ENCODE measurements at regions not wholly inside any gene's neighbourhood (a gene's known extent, or its start where the extent isn't known, plus 50 kb on each side); places are given as distances from the start of the nearest gene placed in this dataset.
"Not testable (repeated sequence)": the region's sequence is repeated elsewhere in the genome, so short reads cannot be mapped to it uniquely, and the experiment has no call there.

DNA sequence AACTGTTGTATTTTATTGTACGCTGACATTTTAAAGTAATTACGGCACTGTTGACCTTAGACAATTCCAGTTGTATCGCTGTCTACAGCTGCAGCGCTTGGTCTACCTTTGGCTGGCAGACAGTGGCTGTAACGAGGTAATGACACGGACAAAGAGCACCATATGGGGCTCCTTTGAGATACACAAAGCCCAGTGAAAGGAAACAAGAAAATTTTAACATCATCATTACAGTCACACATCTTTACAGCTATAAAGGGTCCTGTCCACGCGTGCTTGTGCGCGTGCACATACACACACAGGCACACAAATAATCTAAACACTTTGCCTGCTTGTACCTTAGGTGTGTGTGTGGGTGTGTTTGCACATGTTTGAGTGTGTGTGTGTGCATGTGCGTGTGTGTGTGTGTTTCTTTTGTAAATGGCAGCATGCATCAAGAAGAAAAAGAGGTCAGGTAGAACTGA, 946.0 kb downstream of the NR2F1-AS1 start:
- no peak for DNase-seq (ENCODE audit: low read depth in 2 of 2)

DNA sequence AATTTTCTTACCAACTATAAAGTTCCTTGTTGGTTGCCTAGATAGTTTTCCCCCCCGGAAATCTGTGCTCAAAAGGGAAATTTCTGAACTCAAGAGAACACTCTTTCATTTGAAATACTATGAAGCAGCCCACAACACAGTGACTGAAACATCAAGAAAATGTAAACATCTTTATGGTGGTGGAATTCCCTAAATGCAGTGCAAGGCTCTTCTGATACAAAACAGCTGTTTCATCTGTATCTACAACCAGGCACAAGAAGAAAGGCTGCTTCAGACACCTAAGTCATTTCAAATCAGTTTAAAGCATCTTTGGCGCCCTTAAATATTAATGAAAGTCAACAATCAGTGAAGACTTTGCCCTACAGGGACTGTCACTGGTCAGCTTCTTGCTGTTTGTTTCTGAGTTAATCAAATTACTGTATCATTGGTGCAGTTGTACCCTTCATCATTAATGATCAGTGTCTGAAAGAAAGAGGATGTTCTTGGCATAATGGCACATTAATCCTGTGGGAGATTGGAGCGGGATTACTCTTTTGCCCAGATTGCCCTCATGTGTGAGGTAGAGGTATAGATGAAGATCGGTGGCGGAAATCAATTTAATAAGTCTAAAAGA, 947.0 kb downstream of the NR2F1-AS1 start:
- DNase-seq (ENCODE audit: low read depth in 2 of 2), result peak; percentile 22 to 27

DNA sequence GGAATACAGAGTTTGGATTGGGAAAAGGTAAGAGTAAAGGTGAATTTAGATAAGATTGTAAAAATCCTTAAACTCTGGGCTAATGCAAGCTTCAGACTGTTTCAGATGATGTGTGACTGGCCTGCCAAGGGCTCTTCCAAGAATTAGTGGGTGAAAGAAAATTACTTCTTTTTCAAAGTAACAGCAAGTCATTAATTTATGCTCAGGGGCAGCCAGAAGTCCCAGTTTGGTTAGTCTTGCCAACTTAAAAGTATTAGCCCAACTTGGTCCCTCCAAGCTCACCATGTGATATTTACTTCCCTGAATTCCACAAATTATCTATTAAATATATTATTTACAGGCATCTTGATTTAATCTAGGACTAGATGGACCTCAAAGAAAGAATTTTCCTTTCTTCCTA, 947.8 kb downstream of the NR2F1-AS1 start:
- DNase-seq (ENCODE audit: low read depth in 2 of 2), result no peak

DNA sequence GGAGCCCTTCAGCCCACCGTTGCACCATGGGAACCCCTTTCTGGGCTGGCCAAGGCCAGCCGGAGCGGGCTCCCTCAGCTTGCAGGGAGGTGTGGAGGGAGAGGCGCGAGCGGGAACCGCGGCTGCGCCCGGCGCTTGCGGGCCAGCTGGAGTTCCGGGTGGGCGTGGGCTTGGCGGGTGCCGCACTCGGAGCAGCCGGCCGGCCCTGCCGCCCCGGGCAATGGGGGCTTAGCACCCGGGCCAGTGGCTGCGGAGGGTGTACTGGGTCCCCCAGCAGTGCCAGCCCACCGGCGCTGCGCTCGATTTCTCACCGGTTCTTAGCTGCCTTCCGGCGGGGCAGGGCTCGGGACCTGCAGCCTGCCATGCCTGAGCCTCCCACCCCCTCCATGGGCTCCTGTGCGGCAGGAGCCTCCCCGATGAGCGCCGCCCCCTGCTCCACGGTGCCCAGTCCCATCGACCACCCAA, 949.8 kb downstream of the NR2F1-AS1 start:
- DNase-seq (ENCODE audit: low read depth in 2 of 2), result not testable (repeated sequence)

DNA sequence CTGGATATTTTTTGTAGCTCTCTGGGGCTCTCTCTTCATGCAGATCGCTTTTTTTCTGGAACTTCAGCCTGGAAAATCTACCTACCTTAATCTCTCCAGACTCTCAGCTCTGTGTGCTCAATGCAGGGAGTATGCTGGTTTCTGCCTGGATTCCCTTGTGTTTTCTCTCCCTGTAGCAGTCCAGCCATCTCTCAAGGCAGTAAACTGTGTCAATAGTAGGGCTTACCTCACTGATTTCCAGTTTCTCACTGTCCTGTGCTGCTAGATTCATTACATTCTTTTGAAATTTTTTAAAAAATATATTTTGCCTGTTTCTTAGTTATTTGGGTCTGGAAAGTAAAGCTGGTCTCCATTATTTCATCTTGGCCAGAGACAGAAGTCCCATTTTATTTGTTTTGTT, 951.4 kb downstream of the NR2F1-AS1 start:
- no peak for DNase-seq (ENCODE audit: low read depth in 2 of 2)

DNA sequence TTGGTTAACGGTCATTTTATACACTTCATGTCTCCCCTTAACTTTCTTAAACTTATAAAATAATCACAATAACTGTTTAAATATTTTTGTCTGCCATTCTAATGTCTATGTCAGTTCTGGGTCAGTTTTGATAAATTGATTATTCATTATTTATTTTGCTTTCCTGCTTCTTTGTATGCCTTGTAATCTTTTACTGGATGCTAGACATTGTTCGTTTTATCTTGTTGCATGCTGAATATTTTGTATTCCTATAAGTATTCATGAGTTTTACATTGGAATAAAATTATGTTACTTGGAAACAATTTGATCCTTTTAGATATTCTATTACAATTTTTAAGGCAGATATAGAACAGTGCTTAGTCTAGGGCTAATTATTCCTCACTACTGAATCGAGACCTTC, 952.0 kb downstream of the NR2F1-AS1 start:
- no peak for DNase-seq (ENCODE audit: low read depth in 2 of 2)

DNA sequence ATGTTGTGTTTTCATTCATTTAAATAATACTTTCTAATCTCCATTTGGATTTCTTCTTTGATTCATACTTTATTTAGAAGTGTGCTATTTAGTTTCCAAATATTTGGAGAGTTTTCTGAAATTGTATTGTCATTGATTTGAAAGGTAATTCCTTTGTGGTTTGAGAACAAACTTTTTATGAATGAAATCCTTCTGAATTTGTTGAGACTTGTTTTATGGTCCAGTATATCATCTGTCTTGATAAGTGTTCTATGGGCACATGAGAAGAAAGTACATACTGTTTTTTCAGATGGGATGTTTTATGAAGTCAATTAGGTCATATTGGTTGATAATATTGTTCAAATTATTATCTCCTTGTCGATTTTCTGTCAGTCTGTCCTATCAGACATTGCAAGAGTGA, 953.8 kb downstream of the NR2F1-AS1 start:
- DNase-seq (ENCODE audit: low read depth in 2 of 2), result no peak

DNA sequence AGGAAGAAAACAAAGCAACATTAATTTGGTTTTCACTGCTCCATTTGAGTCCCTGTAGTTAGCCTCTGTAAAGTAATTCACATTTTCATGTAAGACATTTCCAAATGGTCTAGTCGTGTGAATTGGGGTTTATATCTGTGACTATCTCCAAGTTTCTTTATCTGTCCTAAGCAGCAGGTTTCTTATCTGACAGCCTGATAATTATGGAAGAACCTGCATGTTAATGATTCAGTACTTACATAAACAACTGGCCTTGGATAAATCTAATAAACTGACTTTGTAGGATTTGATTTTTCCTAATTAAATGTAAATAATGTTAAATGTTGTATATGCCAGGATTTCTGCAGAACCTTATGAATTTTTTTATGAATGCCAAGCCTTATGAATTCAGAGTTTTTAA, 964.9 kb downstream of the NR2F1-AS1 start:
- DNase-seq (ENCODE audit: low read depth in 2 of 2), result no peak

DNA sequence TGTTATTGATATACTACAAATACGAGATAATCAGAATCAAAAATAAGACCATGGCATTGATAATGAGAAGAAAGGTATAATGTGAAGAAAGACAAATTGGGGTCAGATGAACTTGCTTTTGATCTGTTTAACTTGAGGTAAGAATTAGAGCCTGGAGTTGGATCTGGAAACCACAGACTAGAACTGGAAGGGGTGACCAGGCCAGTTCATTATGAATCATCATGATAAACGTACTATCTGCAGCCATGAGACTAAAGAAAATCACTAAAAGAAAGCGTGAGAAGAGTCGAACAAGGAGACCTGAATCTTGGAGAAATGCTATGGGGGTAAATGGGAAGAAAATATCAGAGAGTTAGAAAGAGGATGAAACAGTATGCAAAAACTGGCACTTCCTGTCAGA, 967.5 kb downstream of the NR2F1-AS1 start:
- no peak for DNase-seq (ENCODE audit: low read depth in 2 of 2)

DNA sequence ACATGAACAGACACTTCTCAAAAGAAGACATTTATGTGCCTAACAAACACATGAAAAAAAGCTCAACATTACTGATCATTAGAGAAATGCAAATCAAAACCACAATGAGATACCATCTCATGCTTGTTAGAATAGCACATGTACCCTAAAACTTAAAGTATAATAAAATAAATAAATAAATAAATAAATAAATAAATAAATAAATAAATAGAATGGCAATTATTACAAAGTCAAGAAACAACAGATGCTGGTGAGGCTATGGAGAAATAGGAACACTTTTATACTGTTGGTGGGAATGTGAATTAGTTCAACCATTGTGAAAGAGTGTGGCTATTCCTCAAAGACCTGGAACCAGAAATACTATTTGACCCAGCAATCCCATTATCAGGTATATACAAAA, 970.6 kb downstream of the NR2F1-AS1 start:
- not testable (repeated sequence) for DNase-seq (ENCODE audit: low read depth in 2 of 2)

DNA sequence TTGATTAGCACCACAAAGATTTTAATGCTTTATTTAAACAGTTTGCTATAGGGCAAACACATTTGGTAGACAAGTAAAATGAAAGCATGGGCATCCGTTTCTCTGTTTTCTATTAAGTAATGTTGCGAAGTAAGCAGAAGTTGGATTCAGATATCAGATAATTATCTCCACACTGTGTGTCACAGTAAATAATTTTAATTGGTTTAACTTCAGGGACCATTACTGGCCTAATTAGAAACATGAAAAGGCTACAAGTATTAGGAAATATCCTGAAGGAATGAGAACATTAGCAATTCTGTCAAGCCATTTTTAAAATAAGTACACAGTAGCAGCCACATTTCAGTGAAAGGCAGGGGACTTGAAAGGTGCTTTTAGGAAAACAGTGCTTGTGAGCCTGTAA, 975.4 kb downstream of the NR2F1-AS1 start:
- DNase-seq (ENCODE audit: low read depth in 2 of 2), result peak; percentile 42 to 58

DNA sequence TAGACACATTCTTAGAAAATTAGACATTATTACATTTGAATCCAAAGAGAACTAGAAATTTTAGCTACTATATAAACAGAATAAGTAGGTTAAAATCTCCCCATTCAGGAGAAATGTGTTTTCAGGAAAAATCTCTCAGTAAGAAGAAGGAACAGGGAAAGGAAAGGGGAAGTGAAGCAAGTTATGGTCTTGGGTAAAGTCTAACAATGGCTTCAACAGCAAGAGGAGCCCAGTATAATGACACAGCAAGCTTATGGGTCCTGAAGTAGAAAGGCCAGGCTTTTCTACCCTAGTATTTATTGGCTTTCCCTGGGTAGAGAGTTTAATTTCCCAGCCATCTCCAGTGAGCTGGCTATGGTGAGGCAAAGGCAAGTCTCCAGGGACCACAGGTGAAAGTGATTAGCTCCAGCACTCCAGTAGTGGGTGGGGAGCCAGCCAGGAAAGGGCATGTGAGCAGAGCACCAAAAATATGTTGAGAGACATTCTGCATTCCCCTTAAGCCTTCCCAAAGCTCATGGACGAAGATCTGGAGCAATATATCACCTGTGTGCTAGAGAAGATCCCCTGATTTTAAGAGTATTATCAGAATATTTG, 981.7 kb downstream of the NR2F1-AS1 start:
- no peak for DNase-seq (ENCODE audit: low read depth in 2 of 2)

DNA sequence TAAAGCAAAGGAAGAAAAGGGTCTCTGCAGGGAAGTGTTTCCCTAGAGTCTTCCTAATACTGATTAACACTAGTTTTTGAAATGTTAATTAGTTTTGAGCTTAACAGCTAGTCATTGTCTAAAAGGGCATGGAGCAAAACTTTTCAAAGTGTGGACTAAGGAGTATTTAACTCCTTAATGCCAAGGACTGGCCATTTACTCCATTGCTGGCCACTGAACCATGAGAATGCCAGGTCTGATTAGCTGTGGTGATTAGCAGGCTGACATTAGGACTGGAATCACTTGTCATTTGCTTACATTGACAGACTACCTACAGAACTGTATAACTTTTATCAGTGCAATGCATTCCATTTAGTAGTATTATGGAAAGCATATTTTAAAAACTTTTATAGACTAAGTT, 987.0 kb downstream of the NR2F1-AS1 start:
- DNase-seq (ENCODE audit: low read depth in 2 of 2), result no peak

DNA sequence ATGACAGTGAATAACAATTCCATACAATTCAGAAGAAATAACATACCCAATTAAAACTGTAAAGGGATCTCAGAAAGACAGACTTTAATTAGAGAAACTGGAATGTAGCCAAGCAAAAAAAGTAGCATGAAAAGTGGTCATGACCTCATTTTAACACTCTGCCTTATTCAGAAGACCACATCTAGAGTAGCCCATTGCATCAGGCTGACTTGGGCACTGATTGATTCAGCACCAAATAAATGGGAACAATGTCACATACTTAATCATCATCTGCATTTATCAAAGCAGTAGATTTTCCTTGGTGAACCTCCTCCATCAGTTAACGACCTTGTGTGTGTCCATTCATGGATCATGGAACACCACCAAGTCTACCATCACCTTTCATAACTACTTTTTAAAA, 992.1 kb downstream of the NR2F1-AS1 start:
- DNase-seq (ENCODE audit: low read depth in 2 of 2), result no peak

DNA sequence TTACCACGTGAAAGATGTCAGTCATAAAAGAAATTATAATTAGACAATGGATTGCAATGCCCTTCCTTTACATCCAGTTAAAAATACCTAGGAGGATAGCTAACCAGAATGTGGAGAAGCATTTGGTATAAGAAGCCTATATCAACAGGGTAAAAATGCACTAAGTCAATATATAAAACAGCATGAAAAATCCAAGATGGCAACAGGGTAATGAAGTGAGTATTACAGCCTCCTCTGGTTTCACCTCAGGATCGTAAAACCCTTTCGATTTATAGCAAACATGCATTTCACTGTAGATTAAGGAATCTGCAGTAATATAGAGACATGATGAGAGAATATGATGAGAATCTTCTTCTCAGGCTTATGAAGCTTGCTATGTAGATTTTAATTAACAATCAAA, 999.3 kb downstream of the NR2F1-AS1 start:
- DNase-seq (ENCODE audit: low read depth in 2 of 2), result no peak

DNA sequence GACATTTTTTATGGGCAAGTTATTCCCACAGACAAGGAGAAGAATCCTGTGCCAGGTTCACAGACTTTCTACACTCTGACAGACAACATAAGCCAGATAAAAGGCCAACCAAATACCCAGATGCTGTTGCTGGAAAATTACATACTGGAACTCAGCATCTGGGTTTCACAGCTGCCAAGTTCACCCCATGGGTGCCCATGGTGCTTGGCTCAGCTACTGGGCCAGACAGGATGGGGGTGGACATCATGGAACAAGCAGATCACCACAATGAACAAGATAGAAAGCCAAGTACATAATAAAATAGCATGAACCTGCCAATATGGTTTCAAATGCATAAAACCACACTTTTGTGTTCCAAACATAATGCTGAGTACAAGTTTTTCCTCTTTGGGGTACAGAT, 999.8 kb downstream of the NR2F1-AS1 start:
- no peak for DNase-seq (ENCODE audit: low read depth in 2 of 2)

DNA sequence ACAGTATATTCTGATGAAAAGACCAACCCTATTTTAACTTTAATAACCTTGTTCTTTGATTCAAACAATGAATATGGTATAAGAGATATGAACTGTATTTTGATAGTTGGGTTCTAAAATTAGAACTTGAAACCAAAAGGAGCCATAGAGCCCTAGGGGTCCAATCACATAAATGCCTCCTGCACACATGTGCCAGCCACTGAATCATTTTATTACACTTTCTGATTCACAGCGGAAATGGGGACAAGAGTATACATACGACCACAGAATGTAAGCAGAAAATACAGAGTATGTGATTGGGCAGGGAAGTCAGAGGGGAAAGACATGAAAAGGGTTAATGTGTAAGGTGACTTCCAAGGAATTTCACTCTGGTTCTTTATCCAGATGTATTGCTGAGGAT, 1000.2 kb downstream of the NR2F1-AS1 start:
- no peak for DNase-seq (ENCODE audit: low read depth in 2 of 2)

DNA sequence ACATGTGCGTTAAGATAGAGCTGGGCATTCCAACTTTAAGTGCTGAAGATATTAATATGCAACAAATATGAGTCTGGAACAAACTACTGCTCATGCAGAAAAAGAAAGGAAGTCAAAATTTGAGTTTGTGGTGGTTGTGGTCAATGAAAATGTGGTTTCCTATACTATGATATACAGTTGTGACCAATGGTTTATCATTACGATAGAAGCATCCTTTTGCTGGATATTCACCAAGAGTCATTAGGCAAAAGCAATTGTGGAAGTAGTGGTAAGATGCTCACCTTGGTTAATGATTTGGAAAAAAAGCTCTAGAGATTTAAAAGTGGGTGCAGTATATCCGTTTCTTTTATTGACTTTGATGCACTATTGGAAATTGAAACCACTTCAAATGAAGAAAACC, 1007.0 kb downstream of the NR2F1-AS1 start:
- no peak for DNase-seq (ENCODE audit: low read depth in 2 of 2)

DNA sequence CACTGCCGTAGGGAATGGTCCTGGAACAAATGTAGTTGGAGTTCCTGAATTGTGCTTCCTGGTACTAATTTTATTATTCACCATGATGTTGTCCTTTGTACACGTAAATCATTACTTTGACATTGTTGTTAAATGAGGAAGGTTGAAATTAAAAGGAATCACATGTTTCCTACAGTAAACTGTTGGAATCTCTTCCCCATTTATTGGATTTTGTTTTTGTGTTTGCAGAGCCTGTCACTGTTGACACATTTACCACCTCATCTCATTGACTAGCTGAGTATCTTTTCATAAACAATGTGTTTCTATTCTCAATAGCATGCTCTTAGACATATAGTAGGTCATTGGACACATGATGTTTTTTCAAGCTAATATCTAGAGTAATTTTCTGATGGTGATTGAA, 1012.5 kb downstream of the NR2F1-AS1 start:
- DNase-seq (ENCODE audit: low read depth in 2 of 2), result no peak

DNA sequence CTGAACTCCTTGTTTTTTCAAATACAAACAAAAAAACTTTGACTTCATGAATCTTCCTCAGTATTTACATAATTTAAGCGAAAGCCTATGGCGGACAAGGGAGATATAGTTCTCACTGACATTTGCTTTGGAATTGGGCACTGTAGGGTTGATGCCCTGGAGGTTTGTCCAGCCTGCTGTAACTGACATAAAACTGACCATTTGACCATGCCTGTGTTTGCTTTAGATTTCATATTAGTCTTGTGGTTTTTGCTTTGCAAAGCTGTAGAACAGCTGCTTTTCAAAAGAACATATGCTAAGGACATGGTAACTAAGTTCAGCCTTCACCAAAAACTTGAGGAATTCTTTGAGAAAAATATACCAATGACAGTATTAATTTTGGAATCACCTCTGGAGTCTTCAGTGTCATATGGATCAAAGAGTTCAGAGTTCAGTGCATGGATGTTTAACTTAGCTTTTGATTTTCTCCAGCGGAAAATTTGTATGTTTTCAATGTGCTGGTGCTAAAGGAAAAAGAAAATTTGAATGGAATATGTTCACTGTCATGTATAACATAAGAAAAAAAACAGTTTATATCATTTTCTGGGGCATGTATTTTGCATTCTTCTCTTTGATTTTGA, 1013.1 kb downstream of the NR2F1-AS1 start:
- DNase-seq (ENCODE audit: low read depth in 2 of 2), result no peak

DNA sequence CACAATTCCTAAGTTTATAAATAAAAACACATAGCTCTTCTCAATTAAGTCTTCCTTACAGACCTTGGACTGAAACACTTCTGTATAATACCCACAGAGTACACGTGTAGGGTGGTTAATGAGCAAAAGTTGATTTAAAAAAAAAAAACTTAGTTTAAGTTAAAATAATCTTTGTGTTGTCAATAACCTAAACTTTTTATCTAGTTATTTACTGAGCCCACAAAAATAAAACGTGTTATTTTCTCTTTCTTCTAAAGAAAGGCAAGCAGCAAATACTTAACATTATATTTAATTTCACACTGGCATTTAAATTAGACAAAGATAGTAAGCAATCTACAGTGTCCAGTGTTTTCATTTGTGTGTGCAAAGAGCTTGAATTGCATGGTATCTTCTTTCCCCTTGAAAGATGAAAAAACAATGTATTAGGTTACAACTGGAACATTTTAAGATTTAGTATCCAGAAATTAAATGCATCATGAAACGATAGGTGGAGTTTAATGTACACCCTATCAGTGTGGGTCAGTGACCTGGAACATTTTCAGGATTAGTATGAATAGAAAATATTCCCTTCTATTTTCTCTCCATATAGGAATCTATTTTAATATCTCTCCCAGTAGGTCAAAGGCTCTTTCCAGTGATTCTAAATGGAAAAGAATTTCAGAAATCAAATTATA, 1014.8 kb downstream of the NR2F1-AS1 start:
- no peak for DNase-seq (ENCODE audit: low read depth in 2 of 2)

DNA sequence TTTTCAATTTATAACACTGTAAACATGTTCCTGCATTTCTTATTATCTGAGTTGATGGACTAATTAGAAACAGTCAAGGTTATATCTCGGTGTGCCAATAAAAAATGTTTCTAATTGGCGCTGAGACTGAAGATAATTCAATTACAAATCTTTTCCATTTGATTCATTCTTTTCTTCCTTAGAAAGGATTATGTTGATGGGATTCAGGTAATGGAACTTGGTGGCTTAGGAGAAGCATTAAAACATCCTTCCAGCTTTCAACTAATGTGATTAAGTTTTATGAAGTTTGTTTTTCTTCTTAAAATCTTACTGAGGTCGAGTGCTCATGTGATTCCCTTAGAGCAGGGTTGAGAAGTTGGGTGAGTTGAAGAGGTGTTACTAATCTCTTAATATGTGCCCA, 1015.3 kb downstream of the NR2F1-AS1 start:
- DNase-seq (ENCODE audit: low read depth in 2 of 2), result no peak

DNA sequence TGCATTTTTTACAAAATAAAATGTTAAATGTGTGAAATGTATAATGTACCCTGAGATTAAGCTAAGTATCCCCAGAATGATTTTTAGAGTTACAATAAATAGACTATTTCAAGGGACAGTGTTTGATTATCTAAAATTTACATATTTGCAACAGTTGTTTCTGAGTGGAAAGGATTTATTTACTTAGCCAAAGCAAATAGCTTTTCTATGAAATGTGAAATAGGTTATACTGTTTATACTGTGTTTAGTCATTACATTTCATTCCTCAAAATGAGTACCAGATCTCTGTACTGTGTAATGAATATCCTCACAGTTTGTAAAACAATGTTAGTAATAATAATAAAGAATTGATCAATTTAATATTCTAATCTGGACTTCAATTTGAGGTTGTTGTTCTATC, 1019.0 kb downstream of the NR2F1-AS1 start:
- no peak for DNase-seq (ENCODE audit: low read depth in 2 of 2)
